Medulla oblongata (tissue), 1 donor: ENCODE measurements at regions not wholly inside any gene's neighbourhood (a gene's known extent, or its start where the extent isn't known, plus 50 kb on each side); places are given as distances from the start of the nearest gene placed in this dataset.

Source experiments
- DNase-seq: peaks from one replicate; pipeline ENCODE4 v3.0.0-alpha.2; 2015; ENCODE audit errors: extremely low spot score

DNA sequence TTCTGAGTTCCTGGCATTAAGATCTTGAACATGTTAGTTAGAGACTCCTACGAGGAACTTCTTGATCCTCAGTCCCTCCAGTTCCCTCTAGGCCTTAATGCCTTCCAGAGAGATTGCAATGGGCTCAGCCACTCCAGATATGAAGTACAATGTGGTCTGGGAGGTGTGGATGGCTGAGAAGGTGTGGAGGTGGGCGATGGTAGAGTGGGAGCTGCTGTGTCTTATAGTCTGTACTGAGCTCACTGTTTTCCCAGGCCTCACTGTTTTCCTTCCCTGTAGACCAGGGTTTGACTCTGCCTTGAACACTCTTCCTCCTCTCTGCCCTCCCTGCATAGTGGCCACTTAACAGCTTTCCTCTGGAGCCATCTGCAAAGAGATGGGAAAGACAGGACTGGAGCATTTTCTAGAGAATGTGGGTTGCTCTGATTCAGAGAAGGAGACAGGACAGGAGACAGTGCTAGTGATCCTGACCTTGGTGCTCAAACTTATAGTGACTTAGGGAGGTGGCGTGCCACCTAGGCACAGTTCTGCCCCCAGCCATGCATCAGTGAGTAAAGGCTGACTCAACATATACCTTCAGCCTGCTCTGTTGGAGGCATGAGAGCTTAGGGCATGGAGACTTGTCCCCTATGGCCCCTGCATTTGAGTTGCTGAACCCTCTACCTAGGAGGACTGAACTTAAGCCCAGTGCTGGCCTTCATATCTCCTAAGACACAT is 129.7 kb downstream of the TDRD15 start:
- no peak for DNase-seq

- DNase-seq, result peak; percentile 74
These were observed 130.6 kb downstream of the TDRD15 start for GRCh38 chr2:21254170-21254965.

DNA sequence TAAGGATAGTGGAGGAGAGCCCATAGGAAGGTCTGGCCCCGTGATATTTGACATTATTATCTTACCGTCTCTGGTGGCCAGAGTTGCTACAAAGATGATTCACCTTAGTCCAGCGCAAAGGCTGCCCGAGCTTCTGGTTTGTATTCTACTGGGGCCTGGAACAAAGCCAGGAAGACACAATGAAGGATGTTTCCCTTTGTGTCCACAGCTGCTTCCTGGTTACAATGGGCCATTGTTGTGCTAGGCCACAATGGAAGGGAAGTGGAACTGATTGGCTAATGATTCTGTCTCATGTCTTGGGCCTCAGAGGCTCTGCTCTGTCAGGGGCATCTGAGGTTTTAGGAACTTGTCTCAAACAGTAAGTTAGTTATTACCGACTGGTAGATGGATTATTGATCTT is 132.2 kb downstream of the TDRD15 start:
- DNase-seq, result peak; percentile 99

DNA sequence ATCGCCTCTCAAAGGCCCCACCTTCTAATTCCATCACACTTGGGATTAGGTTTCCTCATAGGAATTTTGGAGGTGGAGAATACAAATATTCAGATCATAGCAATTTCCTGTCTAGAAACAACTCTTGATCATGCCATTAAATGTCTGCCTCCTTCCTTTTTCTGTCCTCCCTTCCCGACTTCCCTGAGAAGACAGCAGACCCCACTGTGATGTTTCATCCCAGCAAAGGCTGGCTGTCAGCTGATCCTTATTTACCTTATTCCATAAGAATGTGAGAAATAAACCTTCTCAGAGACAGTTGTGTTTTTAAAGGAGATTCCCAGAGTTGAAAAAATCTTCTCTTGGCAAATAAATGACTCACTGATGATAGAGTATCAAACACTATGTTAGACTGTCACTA is 133.9 kb downstream of the TDRD15 start:
- DNase-seq, result no peak

DNA sequence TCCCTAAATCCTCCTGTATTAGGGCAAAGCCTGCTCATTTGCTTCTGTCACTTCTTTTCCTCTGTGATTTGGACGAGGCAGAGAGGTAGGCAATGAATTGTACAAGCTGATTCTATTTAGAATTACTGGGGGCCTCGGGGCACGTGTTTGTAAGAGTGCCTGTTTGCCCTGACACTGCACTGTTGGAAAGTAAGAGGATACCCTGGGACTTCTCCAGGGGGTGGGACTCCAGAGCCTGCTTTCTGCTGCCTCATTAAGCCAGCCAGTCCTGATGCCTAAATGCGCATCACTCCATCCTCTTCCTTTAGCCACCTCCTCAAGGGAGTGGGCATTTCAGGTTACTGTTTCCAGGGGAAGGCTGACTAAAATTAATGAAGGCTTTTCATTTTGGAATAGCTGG is 134.3 kb downstream of the TDRD15 start:
- DNase-seq, result no peak

GRCh38 chr2:21260311-21260710 is 136.5 kb downstream of the TDRD15 start:
- no peak for DNase-seq

DNA sequence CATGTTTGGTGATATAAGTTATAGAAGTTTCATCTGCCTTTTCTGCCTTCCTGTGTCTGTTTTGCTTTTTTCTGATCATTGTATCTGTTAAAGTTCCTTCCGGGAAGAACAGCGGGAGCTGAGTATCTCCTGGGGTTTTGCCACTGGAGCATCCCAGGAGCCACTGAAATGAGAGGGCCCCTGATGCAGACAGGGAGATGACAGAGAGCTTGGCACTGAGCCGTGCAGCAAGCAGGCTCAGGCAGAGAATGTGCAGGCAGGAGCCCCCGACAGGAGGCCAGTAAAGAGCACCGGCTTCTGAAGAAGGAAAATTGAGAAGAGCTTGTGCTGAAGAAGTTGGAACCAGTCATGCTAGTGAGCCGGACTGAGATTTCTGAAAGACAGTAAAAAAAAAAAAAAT is 137.8 kb downstream of the TDRD15 start:
- DNase-seq, result no peak

GRCh38 chr2:21262426-21262940 is 138.7 kb downstream of the TDRD15 start:
- no peak for DNase-seq

- peak; percentile 95 for DNase-seq
These were observed 139.9 kb downstream of the TDRD15 start for GRCh38 chr2:21263622-21264021.

DNA sequence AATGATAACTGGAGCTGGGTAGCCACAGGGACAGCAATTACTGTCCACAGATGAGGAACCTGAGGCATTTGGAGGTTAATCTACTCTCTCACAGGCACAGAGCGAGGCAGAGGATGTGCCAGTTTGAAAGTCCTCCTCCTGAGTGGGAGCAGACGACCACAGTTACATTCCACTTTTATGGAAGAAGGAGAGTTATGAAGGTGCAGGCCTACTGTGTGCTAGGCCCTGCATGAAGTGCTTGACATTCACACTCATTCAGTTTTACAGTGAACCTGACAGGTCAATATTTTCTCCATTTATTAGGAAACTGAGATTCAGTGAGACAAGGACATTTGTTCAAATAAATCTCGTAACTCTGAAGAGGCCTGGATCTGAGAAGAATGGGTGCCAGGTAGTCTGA is 142.0 kb downstream of the TDRD15 start:
- no peak for DNase-seq

DNA sequence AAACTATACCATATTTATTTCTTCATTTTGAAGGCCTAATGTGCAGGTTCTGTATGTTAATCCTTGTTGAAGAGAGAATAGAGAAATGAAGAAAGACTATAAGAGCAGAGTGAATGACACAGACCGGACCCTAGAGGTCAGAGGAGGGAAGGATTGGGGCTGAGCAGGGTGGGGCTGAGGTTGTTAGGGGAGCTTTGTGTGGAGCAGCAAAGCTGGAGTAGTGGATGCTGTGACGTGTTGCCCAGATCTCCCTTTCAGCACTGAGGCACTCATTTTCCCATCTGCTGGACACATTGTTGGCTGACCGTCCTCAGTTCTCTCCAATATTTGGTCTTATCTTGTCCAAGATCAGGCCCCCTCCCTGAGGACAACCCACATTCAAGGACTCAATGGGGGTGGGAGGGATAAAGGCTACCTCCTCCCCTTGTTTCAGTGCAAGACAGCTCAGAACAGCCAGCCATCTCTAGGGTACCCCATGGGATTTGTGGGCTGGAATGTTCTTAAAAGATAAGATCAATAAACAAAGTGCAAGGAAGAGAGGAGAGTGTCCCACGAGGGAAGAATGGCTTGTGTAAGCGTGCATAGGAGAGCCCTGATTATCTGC is 143.6 kb downstream of the TDRD15 start:
- DNase-seq, result no peak

DNA sequence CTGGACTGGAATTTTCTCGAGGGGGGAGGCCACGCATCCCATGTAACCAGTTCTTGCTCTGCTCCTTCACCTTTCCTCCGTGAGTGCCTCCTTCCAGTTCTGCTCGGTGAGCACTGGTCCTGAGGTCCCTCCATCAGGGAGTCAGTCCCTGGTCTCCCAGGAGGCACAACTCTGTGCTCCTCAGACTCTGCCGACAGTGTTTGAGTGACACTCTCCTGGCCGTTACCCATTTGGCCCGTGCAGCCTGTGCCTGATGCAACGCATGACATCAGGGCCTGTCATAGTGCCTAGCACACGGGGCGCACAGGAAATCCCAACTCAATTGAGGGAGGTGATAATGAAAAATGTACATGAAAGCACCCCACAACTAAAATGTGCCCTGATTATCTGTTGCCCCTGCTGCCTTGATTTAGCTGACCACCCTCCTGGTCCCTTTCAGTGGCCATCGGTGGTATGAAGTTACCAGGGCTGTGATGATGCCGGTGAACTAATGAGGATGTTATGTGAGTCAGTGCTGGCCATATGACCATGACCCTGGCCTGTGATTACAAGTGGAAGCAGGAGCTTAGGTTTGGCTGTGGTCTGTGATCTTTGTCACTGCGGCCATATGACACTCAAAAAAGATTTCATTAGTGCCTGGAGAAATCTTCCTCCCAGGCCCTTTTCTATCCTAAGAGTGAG is 144.6 kb downstream of the TDRD15 start:
- no peak for DNase-seq

DNA sequence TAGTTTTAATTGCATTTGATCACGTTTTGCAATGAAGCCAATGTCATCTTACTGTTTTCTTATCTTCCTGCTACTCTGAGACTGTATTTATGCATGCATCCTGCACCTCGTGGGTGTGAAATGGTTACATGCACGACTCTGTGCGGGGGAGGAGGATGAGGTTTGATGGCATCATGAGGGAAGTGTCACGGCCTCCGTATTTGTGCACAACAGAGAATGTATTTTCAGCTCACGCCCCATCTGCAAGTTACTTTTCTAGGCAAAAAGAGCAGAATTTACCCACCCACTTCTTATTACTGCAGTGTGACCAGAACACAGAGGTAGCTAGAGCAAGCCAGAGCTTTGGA is 145.1 kb downstream of the TDRD15 start:
- DNase-seq, result no peak

DNA sequence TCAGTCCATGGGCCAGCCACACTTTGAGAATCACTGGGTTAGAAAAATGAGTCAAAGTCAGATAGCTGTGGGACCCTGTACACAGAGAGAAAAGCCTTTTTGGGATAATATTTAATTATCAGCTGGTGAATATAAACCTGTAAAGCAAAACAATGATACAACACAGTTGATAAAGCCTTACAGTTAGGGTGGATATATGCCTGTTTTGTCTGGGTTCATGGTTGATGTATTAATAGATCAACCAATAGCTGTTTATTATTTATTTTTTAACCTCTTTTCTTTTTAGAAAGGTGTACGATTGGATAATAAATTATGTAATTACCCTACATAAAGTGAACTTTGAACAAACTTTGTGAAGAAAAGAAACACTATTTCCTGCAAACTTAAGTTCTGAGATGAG is 145.6 kb downstream of the TDRD15 start:
- DNase-seq, result no peak

DNA sequence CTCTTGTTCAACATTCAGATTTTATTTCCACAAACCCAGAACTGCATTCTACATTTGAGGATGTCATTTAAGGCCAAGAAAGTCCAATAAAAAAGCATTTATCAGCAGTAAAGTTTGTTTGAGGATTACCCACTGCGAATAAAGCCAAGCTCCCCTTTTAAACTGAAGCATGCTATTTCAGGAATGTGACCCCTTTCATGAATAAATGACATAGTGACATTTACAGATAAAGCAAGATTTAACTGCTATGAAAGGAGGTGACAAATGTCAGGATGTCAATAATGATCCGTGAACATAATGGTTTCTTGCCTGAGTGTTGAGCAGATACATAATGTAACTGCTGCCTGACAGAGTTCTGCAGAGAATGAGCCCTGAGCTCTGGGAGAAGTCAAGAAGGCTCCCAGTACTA is 146.3 kb downstream of the TDRD15 start:
- no peak for DNase-seq

DNA sequence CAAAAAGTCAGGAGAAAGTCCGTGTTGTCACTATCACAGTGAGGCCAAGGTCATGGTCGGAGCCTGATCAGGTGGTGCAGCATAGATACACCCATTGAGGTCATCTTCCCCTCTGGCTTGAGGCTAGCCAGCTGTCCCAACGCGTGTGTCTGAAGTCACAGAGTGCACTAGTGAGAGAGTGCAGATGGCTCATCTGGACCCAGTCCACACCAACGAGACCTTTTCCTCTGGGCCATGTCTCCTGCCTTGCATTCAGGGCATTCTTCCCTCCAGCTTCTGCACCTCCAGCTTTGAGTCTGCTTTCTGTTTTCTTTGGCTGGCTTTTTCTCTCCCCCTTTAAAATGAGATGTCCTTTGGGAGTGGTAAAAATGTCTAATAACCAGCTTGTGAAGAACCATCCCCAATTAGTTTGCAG is 146.9 kb downstream of the TDRD15 start:
- peak; percentile 64 for DNase-seq

GRCh38 chr2:21276163-21276562 is 152.4 kb downstream of the TDRD15 start:
- DNase-seq, result no peak

DNA sequence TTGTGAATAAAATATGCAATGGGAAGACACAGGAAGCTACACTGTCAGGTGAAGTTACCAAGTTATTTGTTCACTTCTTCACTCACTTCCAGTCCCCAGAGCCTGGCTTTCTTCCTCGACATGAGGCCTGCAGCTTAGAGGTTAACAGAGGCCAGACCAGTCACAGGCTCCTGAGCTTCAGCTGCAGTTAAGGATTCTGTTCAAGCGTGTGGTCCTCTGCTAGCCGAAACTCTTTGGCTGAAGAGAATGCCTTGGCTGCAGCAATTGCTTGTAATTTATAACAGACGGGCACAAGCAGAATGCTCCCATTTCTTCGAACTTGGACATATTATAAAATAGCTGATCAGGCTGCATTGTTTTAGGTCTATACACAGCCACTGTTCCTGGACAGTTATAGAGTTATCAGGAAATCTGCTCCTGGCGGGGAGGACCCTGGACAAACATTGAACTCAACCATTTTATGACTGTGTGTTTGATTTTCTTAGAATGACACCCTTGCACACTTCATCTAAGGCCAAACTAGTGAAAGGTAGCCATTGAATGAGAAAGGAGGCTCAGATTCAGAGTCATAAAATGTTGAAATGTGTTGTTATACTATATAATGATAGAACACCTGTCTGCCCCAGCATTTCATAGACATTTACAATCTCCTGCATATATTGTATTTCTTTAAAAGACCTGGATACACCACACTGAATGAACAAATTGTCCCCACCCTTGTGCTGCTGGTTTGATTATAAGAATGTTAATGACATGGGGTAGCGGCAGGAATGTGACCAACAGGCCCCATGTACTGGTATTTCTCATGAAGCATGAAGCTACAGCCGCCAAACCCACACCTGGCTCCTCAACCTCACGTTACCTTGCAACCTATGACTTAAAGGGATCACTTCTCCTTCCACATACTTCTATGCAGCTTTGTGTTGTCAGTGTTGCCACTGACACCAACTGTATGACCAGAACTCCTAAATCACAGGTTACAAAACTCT is 153.6 kb downstream of the TDRD15 start:
- peak; percentile 43 for DNase-seq

DNA sequence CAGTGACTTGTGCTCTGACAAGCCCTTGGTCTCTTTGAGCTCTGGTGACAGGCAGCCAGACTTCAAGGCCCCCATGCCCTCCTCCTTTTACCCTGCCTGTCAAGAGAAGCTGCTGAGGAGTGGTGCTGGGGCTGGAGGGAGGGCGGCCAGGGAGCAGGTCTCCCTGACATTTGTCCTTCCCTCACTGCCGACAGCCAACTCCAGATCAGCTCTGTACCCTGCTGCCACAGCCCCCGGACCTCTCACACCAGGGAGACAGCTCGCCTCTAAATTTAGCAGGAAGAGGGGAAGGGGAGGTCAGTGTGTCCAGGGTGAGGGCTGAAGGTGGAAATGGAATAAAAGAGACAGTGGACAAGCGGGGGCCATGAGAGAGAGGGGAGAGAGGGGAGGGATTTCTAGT is 155.8 kb downstream of the TDRD15 start:
- DNase-seq, result no peak

DNA sequence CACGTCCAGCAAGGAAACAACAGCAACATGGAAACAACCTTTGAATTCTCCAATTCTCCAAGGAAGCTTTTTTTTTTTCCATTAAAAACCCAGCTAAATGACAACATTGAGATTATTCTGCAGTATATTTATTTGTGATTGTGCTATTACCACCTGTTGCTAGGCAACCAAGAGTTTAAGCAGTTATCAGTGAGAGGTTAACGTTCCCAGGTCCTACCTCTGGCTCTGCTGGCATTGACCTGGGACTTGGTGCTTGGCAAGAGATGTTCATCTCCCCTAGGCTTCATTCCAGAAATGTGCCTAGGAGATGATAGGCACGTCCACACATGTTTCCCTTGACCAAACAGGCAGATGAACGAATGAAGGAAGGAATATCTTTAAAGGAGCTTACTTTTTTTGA is 157.0 kb downstream of the TDRD15 start:
- no peak for DNase-seq

GRCh38 chr2:21281384-21281783 is 157.6 kb downstream of the TDRD15 start:
- no peak for DNase-seq
